ENCODE measurements at regions not wholly inside any gene's neighbourhood (a gene's known extent, or its start where the extent isn't known, plus 50 kb on each side); places are given as distances from the start of the nearest gene placed in this dataset.
"Not testable (repeated sequence)": the region's sequence is repeated elsewhere in the genome, so short reads cannot be mapped to it uniquely, and the experiment has no call there.

DNA sequence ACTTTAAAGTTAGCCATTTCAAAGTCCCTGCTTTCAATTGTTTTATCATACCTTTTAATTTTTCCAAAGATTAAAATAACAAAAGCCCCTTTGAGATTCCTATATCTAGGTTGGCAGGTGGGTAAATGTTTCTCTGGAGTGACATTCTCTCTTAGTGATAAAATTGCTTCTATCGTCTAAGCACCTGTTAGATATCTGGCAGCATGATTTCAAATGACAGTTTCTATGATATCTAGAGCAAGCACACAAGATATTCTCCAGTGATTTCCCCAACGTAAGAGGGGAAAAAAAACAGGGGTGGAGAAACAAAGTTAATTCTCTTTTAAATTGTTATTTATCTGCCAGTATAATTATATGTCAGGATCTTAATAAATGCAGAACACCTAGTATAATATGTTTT lies 610.2 kb downstream of the DSC3 start:
- ChIA-PET POLR2A (no interaction called here), CTCF (no interaction called here)
- 6% methylated on average over 2 of the region's 2 CpGs for WGBS (ENCODE audit: missing lambda C conversion rate)
- H3K4me1 ChIP-seq = no peaks in the 10 kb centered on the region
- no peak overlapping the region for H3K4me2 ChIP-seq
- H3K9me3 ChIP-seq = no peaks in the 10 kb centered on the region
- DNase-seq (ENCODE audit: low read depth in 1 of 2, low spot score in 1 of 2) (no peak), ATAC-seq (no peak), FAIRE-seq (no peak)
- no peak for TF ChIP-seq FOXS1 (CRISPR knock-in tag; IDR thresholded peaks at IDR 0.05)
- TF ChIP-seq, protein P1, sequence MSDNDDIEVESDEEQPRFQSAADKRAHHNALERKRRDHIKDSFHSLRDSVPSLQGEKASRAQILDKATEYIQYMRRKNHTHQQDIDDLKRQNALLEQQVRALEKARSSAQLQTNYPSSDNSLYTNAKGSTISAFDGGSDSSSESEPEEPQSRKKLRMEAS (IDR thresholded peaks at IDR 0.05) = no peak
- no peak for TF ChIP-seq KDM5A (IDR thresholded peaks at IDR 0.05)
- TF ChIP-seq, protein P2, sequence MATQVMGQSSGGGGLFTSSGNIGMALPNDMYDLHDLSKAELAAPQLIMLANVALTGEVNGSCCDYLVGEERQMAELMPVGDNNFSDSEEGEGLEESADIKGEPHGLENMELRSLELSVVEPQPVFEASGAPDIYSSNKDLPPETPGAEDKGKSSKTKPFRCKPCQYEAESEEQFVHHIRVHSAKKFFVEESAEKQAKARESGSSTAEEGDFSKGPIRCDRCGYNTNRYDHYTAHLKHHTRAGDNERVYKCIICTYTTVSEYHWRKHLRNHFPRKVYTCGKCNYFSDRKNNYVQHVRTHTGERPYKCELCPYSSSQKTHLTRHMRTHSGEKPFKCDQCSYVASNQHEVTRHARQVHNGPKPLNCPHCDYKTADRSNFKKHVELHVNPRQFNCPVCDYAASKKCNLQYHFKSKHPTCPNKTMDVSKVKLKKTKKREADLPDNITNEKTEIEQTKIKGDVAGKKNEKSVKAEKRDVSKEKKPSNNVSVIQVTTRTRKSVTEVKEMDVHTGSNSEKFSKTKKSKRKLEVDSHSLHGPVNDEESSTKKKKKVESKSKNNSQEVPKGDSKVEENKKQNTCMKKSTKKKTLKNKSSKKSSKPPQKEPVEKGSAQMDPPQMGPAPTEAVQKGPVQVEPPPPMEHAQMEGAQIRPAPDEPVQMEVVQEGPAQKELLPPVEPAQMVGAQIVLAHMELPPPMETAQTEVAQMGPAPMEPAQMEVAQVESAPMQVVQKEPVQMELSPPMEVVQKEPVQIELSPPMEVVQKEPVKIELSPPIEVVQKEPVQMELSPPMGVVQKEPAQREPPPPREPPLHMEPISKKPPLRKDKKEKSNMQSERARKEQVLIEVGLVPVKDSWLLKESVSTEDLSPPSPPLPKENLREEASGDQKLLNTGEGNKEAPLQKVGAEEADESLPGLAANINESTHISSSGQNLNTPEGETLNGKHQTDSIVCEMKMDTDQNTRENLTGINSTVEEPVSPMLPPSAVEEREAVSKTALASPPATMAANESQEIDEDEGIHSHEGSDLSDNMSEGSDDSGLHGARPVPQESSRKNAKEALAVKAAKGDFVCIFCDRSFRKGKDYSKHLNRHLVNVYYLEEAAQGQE (IDR thresholded peaks at IDR 0.05) = no peak
- TF ChIP-seq EHF (CRISPR knock-in tag; IDR thresholded peaks at IDR 0.05) = no peak
- TF ChIP-seq, protein P3, sequence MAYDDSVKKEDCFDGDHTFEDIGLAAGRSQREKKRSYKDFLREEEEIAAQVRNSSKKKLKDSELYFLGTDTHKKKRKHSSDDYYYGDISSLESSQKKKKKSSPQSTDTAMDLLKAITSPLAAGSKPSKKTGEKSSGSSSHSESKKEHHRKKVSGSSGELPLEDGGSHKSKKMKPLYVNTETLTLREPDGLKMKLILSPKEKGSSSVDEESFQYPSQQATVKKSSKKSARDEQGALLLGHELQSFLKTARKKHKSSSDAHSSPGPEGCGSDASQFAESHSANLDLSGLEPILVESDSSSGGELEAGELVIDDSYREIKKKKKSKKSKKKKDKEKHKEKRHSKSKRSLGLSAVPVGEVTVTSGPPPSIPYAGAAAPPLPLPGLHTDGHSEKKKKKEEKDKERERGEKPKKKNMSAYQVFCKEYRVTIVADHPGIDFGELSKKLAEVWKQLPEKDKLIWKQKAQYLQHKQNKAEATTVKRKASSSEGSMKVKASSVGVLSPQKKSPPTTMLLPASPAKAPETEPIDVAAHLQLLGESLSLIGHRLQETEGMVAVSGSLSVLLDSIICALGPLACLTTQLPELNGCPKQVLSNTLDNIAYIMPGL (CRISPR knock-in tag; IDR thresholded peaks at IDR 0.05; ENCODE audit: borderline replicate concordance) = no peak
- no peak for TF ChIP-seq RFX5 (IDR thresholded peaks at IDR 0.05)
- no peak for TF ChIP-seq EHMT2 (IDR thresholded peaks at IDR 0.05; ENCODE audit: low read depth)
- no peak for TF ChIP-seq FOSB (CRISPR knock-in tag; IDR thresholded peaks at IDR 0.05)
- no peak for TF ChIP-seq CBX2 (IDR thresholded peaks at IDR 0.05; ENCODE audit: borderline replicate concordance, low read depth)
- TF ChIP-seq ESRRA (IDR thresholded peaks at IDR 0.05; ENCODE audit: borderline replicate concordance, low read length) = no peak
- no peak for TF ChIP-seq CBX8 (IDR thresholded peaks at IDR 0.05)
- no peak for TF ChIP-seq EP300 (IDR thresholded peaks at IDR 0.05)
- H3K27ac ChIP-seq = no peak overlapping the region
- no peak overlapping the region for H3K4me3 ChIP-seq

DNA sequence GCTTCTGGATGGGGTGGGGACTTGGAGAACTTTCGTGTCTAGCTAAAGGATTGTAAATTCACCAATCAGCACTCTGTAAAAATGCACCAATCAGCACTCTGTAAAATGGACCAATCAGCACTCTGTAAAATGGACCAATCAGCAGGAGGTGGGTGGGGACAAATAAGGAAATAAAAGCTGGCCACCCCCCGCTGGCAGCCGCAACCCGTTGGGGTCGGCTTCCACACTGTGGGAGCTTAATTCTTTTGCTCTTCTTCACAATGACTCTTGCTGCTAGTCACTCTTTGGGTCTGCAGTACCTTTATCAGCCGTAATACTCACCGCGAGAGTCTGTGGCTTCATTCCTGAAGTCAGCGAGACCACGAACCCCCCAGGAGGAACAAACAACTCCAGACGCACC lies 623.1 kb downstream of the DSC3 start:
- FAIRE-seq; H3K27ac ChIP-seq; H3K4me1 ChIP-seq; DNase-seq (ENCODE audit: low read depth in 1 of 2, low spot score in 1 of 2); ATAC-seq; CTCF ChIA-PET; POLR2A ChIA-PET; H3K4me2 ChIP-seq; H3K4me3 ChIP-seq; H3K9me3 ChIP-seq: not testable (repeated sequence)
- WGBS (ENCODE audit: missing lambda C conversion rate) = 53% methylated on average over 11 of the region's 11 CpGs

DNA sequence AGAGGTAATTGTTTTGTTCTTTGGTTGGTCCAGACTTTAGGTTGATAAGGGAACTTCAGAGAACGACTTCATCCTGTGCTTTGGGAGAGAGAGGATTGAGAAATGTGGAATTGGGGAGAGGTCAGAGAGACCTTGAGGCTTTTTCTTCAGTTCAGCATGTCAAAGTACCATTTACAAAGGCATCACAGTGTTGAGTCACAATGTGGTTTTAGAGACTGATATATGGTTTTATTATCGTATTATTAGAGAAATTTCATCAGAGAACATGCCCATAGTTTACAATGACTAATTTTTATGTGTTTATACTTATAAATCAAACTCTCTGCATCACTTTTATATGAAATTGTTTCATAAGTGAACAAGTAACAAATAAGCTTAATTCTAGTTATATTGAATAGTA lies 626.6 kb downstream of the DSC3 start:
- DNase-seq (ENCODE audit: low read depth in 1 of 2, low spot score in 1 of 2) (no peak), ATAC-seq (no peak), FAIRE-seq (no peak)
- H3K4me1 ChIP-seq = no peaks in the 10 kb centered on the region
- ChIA-PET POLR2A (no interaction called here), CTCF (no interaction called here)
- no peaks in the 10 kb centered on the region for H3K9me3 ChIP-seq
- H3K4me2 ChIP-seq = no peak overlapping the region
- TF ChIP-seq CEBPB (IDR thresholded peaks at IDR 0.05) (no peak), SMC3 (IDR thresholded peaks at IDR 0.05) (no peak), JUN (IDR thresholded peaks at IDR 0.05) (no peak), NR3C1 (IDR thresholded peaks at IDR 0.05) (no peak), HEYL (CRISPR knock-in tag; IDR thresholded peaks at IDR 0.05) (no peak), SREBF2 (IDR thresholded peaks at IDR 0.05) (no peak), ZNF302 (CRISPR knock-in tag; IDR thresholded peaks at IDR 0.05) (no peak), HOXA7 (CRISPR knock-in tag; IDR thresholded peaks at IDR 0.05) (no peak), RFX5 (IDR thresholded peaks at IDR 0.05) (no peak), POLR2A (IDR thresholded peaks at IDR 0.05; ENCODE audit: low read length) (no peak), MAFK (IDR thresholded peaks at IDR 0.05; ENCODE audit: partially characterized antibody) (no peak), EHMT2 (IDR thresholded peaks at IDR 0.05; ENCODE audit: low read depth) (no peak), BHLHE40 (IDR thresholded peaks at IDR 0.05; ENCODE audit: low read depth, low read length) (no peak)
- TF ChIP-seq, protein P4, sequence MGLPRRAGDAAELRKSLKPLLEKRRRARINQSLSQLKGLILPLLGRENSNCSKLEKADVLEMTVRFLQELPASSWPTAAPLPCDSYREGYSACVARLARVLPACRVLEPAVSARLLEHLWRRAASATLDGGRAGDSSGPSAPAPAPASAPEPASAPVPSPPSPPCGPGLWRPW (IDR thresholded peaks at IDR 0.05) = no peak
- TF ChIP-seq, protein P5, sequence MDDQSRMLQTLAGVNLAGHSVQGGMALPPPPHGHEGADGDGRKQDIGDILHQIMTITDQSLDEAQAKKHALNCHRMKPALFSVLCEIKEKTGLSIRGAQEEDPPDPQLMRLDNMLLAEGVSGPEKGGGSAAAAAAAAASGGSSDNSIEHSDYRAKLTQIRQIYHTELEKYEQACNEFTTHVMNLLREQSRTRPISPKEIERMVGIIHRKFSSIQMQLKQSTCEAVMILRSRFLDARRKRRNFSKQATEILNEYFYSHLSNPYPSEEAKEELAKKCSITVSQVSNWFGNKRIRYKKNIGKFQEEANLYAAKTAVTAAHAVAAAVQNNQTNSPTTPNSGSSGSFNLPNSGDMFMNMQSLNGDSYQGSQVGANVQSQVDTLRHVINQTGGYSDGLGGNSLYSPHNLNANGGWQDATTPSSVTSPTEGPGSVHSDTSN (IDR thresholded peaks at IDR 0.05) = no peak
- H3K27ac ChIP-seq = no peak overlapping the region
- no peak overlapping the region for H3K4me3 ChIP-seq
- 3% methylated on average over 2 of the region's 2 CpGs for WGBS (ENCODE audit: missing lambda C conversion rate)
